Ascending aorta (tissue), 2 donors: ENCODE measurements at regions not wholly inside any gene's neighbourhood (a gene's known extent, or its start where the extent isn't known, plus 50 kb on each side); places are given as distances from the start of the nearest gene placed in this dataset.

ENCODE experiments used
- DNase-seq, 2 donors: peaks; one replicate each; pipeline ENCODE4 v3.0.0-alpha.2; 2019; ENCODE audit warnings: low spot score in 2 of 2
- H3K27ac ChIP-seq, 2 donors: fragments of 200-600 bp; sonication (generic); one replicate each; pipeline ENCODE4 v1.5.1; 2016 to 2017; ENCODE audit warnings: mild to moderate bottlenecking in 1 of 2
- H3K27me3 ChIP-seq: fragments of 200-600 bp; sonication (generic); one replicate; pipeline ENCODE4 v1.5.1; 2017
- H3K36me3 ChIP-seq, 2 donors: fragments of 200-600 bp; sonication (generic); one replicate each; pipeline ENCODE4 v1.5.1; 2016
- H3K4me1 ChIP-seq, 2 donors: fragments of 200-600 bp; sonication (generic); one replicate each; pipeline ENCODE4 v1.5.1; 2016 to 2017; ENCODE audit warnings: mild to moderate bottlenecking in 1 of 2
- H3K4me3 ChIP-seq, 2 donors: fragments of 200-600 bp; sonication (generic); one replicate each; pipeline ENCODE4 v1.5.1; 2016 to 2017; ENCODE audit warnings: mild to moderate bottlenecking in 1 of 2
- H3K9me3 ChIP-seq, 2 donors: fragments of 200-600 bp; sonication (generic); one replicate each; pipeline ENCODE4 v1.5.1; 2016
- CTCF ChIP-seq, 3 experiments: fragments of 200-600 bp in 2 of 3; fragments of 450-650 bp in 1 of 3; sonication (generic) in 2 of 3; IDR thresholded peaks; one replicate each; pipeline ENCODE4 v1.5.1; 2016 to 2019; ENCODE audit warnings: antibody characterized with exemption in 3 of 3, mild to moderate bottlenecking in 1 of 3, moderate library complexity in 1 of 3
- intact Hi-C: fragments of 100-400 bp; cut with DNase I; formaldehyde crosslinking; loops from one replicate; pipeline ENCODE4 v1.15.1; 2023

- Histone ChIP-seq H3K9me3 (no peaks in the 10 kb centered on the region), H3K4me3 (no peak overlapping the region), H3K27me3 (no peaks in the 10 kb centered on the region), H3K27ac (no peak overlapping the region), H3K36me3 (no peaks in the 10 kb centered on the region), H3K4me1 (no peaks in the 10 kb centered on the region)
- DNase-seq: no peak
- intact Hi-C loops: no loop called here
- no peak for TF ChIP-seq CTCF (IDR thresholded peaks at IDR 0.05)
These were observed 149.6 kb downstream of the SEC16B start for GRCh38 chr1:177820213-177820612.

GRCh38 chr1:177817937-177818875 lies 151.7 kb downstream of the SEC16B start:
- Histone ChIP-seq H3K4me1 (no peaks in the 10 kb centered on the region), H3K9me3 (no peaks in the 10 kb centered on the region), H3K27me3 (no peaks in the 10 kb centered on the region), H3K4me3 (no peak overlapping the region), H3K36me3 (no peaks in the 10 kb centered on the region), H3K27ac (no peak overlapping the region)
- no peak for DNase-seq
- no peak for TF ChIP-seq CTCF (IDR thresholded peaks at IDR 0.05)
- intact Hi-C loops: no loop called here

- no peak overlapping the region for H3K4me3 ChIP-seq
- H3K36me3 ChIP-seq: no peaks in the 10 kb centered on the region
- H3K9me3 ChIP-seq: no peaks in the 10 kb centered on the region
- intact Hi-C loops: no loop called here
- no peak overlapping the region for H3K27ac ChIP-seq
- DNase-seq: no peak
- TF ChIP-seq CTCF (IDR thresholded peaks at IDR 0.05): no peak
- no peaks in the 10 kb centered on the region for H3K27me3 ChIP-seq
- no peaks in the 10 kb centered on the region for H3K4me1 ChIP-seq
These were observed 157.2 kb downstream of the SEC16B start for GRCh38 chr1:177812650-177813049.

GRCh38 chr1:177812144-177812543 lies 157.7 kb downstream of the SEC16B start:
- H3K9me3 ChIP-seq: no peaks in the 10 kb centered on the region
- H3K4me3 ChIP-seq: no peak overlapping the region
- no peaks in the 10 kb centered on the region for H3K27me3 ChIP-seq
- no peak for TF ChIP-seq CTCF (IDR thresholded peaks at IDR 0.05)
- intact Hi-C loops: no loop called here
- H3K4me1 ChIP-seq: no peaks in the 10 kb centered on the region
- no peak for DNase-seq
- H3K36me3 ChIP-seq: no peaks in the 10 kb centered on the region
- no peak overlapping the region for H3K27ac ChIP-seq

GRCh38 chr1:177811429-177811828 lies 158.4 kb downstream of the SEC16B start:
- Histone ChIP-seq H3K27me3 (no peaks in the 10 kb centered on the region), H3K27ac (no peak overlapping the region), H3K9me3 (no peaks in the 10 kb centered on the region), H3K4me3 (no peak overlapping the region), H3K4me1 (no peaks in the 10 kb centered on the region), H3K36me3 (no peaks in the 10 kb centered on the region)
- no peak for TF ChIP-seq CTCF (IDR thresholded peaks at IDR 0.05)
- intact Hi-C loops: no loop called here
- no peak for DNase-seq
